HCT116 (cell line): ENCODE measurements at regions not wholly inside any gene's neighbourhood (a gene's known extent, or its start where the extent isn't known, plus 50 kb on each side); places are given as distances from the start of the nearest gene placed in this dataset.

Experiments
- ATAC-seq: fragments of 200-7000 bp; cut with Tn5 transposase; 2 replicates; pipeline ENCODE4 v1.9.1; 2020; ENCODE audit warnings: mild to moderate bottlenecking, moderate library complexity
- BruUV-seq: library from RNA; stranded (reverse); fragments of 400-500 nt; replicated peaks from 2 replicates; lab custom pipeline; 2021; lab: Mats Ljungman, UMichigan
- CTCF ChIA-PET: fragments of 300-600 bp; sonication (Branson Sonifier 250); formaldehyde crosslinking; loops from one replicate; lab custom pipeline; 2021; ENCODE audit warnings: antibody characterized with exemption; lab: Charles Lee
- POLR2A ChIA-PET: fragments of 300-600, 350-600 bp; sonication (Branson Sonifier 250); formaldehyde crosslinking; loops from one replicate; lab custom pipeline; 2021; ENCODE audit warnings: antibody characterized with exemption; lab: Charles Lee
- RAD21 ChIA-PET, 2 experiments: fragments of 300-600 bp; sonication (Branson Sonifier 250); formaldehyde crosslinking; loops; one replicate each; lab custom pipeline; 2023; ENCODE audit warnings: low total read pairs in 2 of 2; ENCODE audit not compliant: uncharacterized antibody in 2 of 2, unreplicated experiment in 2 of 2, low non-redundant PET in 1 of 2; lab: Charles Lee
- DNase-seq: peaks from one replicate; pipeline ENCODE4 v3.0.0-alpha.2; 2010; ENCODE audit warnings: low read depth, low spot score
- H2AFZ ChIP-seq: fragments of 200-600 bp; shearing (Covaris generic), sonication (generic); 2 replicates; pipeline ENCODE4 v1.6.1; 2017; ENCODE audit warnings: low read depth, mixed run types, mixed read lengths, antibody characterized with exemption, low read length; ENCODE audit not compliant: poor library complexity, severe bottlenecking
- H3K27ac ChIP-seq: 2 replicates; pipeline ENCODE4 v1.5.1; 2012; ENCODE audit warnings: low read depth, low read length
- H3K27me3 ChIP-seq: fragments of 200-600 bp; sonication (generic); 2 replicates; pipeline ENCODE4 v1.6.1; 2016; ENCODE audit warnings: mixed run types, low read length, mixed read lengths; ENCODE audit not compliant: insufficient read depth
- H3K36me3 ChIP-seq, 2 experiments: fragments of 200-500 bp in 1 of 2; fragments of 200-600 bp in 1 of 2; sonication (Bioruptor generic) in 1 of 2; sonication (generic) in 1 of 2; 2 replicates each; pipeline versions ENCODE4 v1.5.1 to v1.6.1; 2014 to 2016; ENCODE audit warnings: low read length in 2 of 2, inconsistent platforms in 1 of 2, mixed read lengths in 1 of 2, mixed run types in 1 of 2; ENCODE audit not compliant: insufficient read depth in 2 of 2, control insufficient read depth in 1 of 2
- H3K4me1 ChIP-seq, 2 experiments: fragments of 200-600 bp in 1 of 2; sonication (generic) in 1 of 2; 2 replicates each; pipeline versions ENCODE4 v1.5.1 to v1.6.1; 2012 to 2017; ENCODE audit warnings: low read length in 2 of 2, inconsistent platforms in 1 of 2, mild to moderate bottlenecking in 1 of 2, mixed read lengths in 1 of 2, mixed run types in 1 of 2, moderate library complexity in 1 of 2; ENCODE audit not compliant: insufficient read depth in 2 of 2, control insufficient read depth in 1 of 2
- H3K4me2 ChIP-seq: fragments of 200-600 bp; sonication (generic); 2 replicates; pipeline ENCODE4 v1.6.1; 2017; ENCODE audit warnings: mixed run types, low read length, mixed read lengths
- H3K4me3 ChIP-seq, 2 experiments: fragments of 200-600 bp in 1 of 2; sonication (generic) in 1 of 2; replicated peaks in 1 of 2; 2 replicates each; pipeline ENCODE4 v1.5.1; 2011 to 2016; ENCODE audit warnings: low read length in 2 of 2, control low read depth in 1 of 2, low read depth in 1 of 2, mild to moderate bottlenecking in 1 of 2, mixed read lengths in 1 of 2, mixed run types in 1 of 2
- H3K79me2 ChIP-seq: fragments of 200-600 bp; sonication (generic); 2 replicates; pipeline ENCODE4 v1.6.1; 2017; ENCODE audit warnings: mild to moderate bottlenecking, mixed run types, low read length, moderate library complexity, mixed read lengths; ENCODE audit not compliant: insufficient read depth
- H3K9ac ChIP-seq: fragments of 200-600 bp; sonication (generic); 2 replicates; pipeline ENCODE4 v1.6.1; 2016; ENCODE audit warnings: low read length, mixed read lengths
- H3K9me2 ChIP-seq: fragments of 200-600 bp; sonication (generic), shearing (Covaris generic); 2 replicates; pipeline ENCODE4 v1.6.1; 2017; ENCODE audit warnings: mixed run types, mild to moderate bottlenecking, moderate library complexity; ENCODE audit not compliant: insufficient read depth
- H3K9me3 ChIP-seq, 2 experiments: fragments of 200-500 bp in 1 of 2; fragments of 200-600 bp in 1 of 2; sonication (Bioruptor generic) in 1 of 2; sonication (generic) in 1 of 2; 2 replicates each; pipeline ENCODE4 v1.6.1; 2014 to 2017; ENCODE audit warnings: low read length in 2 of 2, mixed read lengths in 2 of 2, inconsistent platforms in 1 of 2, low read depth in 1 of 2, mild to moderate bottlenecking in 1 of 2, mixed run types in 1 of 2, moderate library complexity in 1 of 2; ENCODE audit not compliant: control insufficient read depth in 1 of 2, insufficient read depth in 1 of 2
- H4K20me1 ChIP-seq: fragments of 200-600 bp; sonication (generic), shearing (Covaris generic); 2 replicates; pipeline ENCODE4 v1.6.1; 2017; ENCODE audit warnings: mixed run types, mild to moderate bottlenecking, moderate library complexity; ENCODE audit not compliant: insufficient read depth
- CEBPB ChIP-seq: IDR thresholded peaks from 2 replicates; pipeline ENCODE4 v1.6.1; 2012; ENCODE audit warnings: low read depth
- CTCF ChIP-seq, 3 experiments: fragments of 200-600 bp in 1 of 3; sonication (generic) in 1 of 3; IDR thresholded peaks in 2 of 3; conservative IDR thresholded peaks in 1 of 3; 2 replicates each; pipeline ENCODE4 v1.5.1; 2012 to 2017; ENCODE audit warnings: low read depth in 2 of 3, low read length in 2 of 3, antibody characterized with exemption in 1 of 3, borderline replicate concordance in 1 of 3, control low read depth in 1 of 3, mild to moderate bottlenecking in 1 of 3, mixed read lengths in 1 of 3, mixed run types in 1 of 3, moderate library complexity in 1 of 3; ENCODE audit not compliant: insufficient read depth in 1 of 3
- EGR1 ChIP-seq: IDR thresholded peaks from 2 replicates; pipeline ENCODE4 v1.6.1; 2012; ENCODE audit warnings: low read depth
- EZH2 ChIP-seq: fragments of 200-600 bp; sonication (generic); IDR thresholded peaks from 2 replicates; pipeline ENCODE4 v1.6.1; 2017; ENCODE audit warnings: antibody characterized with exemption, mixed run types
- EZH2phosphoT487 ChIP-seq: fragments of 200-600 bp; IDR thresholded peaks from 2 replicates; pipeline ENCODE4 v1.6.1; 2018; ENCODE audit warnings: antibody characterized with exemption, borderline replicate concordance
- FOSL1 ChIP-seq: IDR thresholded peaks from 2 replicates; pipeline ENCODE4 v1.6.1; 2012; ENCODE audit warnings: low read depth
- JUND ChIP-seq: IDR thresholded peaks from 2 replicates; pipeline ENCODE4 v1.6.1; 2012
- POLR2AphosphoS5 ChIP-seq: IDR thresholded peaks from 2 replicates; pipeline ENCODE4 v1.6.1; 2011; ENCODE audit warnings: mild to moderate bottlenecking, low read depth, low read length, moderate library complexity
- RAD21 ChIP-seq: IDR thresholded peaks from 2 replicates; pipeline ENCODE4 v1.6.1; 2012; ENCODE audit warnings: low read depth, mild to moderate bottlenecking
- REST ChIP-seq: IDR thresholded peaks from 2 replicates; pipeline ENCODE4 v1.6.1; 2012; ENCODE audit warnings: low read depth
- SIN3A ChIP-seq: IDR thresholded peaks from 2 replicates; pipeline ENCODE4 v1.6.1; 2012; ENCODE audit warnings: low read depth
- SP1 ChIP-seq: IDR thresholded peaks from 2 replicates; pipeline ENCODE4 v1.6.1; 2012; ENCODE audit warnings: low read depth
- SRF ChIP-seq: IDR thresholded peaks from 2 replicates; pipeline ENCODE4 v1.6.1; 2012; ENCODE audit warnings: low read depth
- YY1 ChIP-seq: IDR thresholded peaks from 2 replicates; pipeline ENCODE4 v1.6.1; 2011; ENCODE audit warnings: low read length, low read depth, moderate library complexity, mild to moderate bottlenecking; ENCODE audit not compliant: insufficient replicate concordance; ENCODE audit errors: extremely low read depth
- ZFX ChIP-seq: fragments of 450-650 bp; IDR thresholded peaks from 2 replicates; pipeline ENCODE4 v1.6.1; 2017
- ZNF274 ChIP-seq: fragments of 200-500 bp; sonication (Bioruptor generic); IDR thresholded peaks from 2 replicates; pipeline ENCODE4 v1.6.1; 2014; ENCODE audit warnings: mild to moderate bottlenecking, low read depth, low read length, inconsistent platforms
- intact Hi-C: fragments of 100-400 bp; cut with micrococcal nuclease; formaldehyde crosslinking; loops from 2 replicates; pipeline ENCODE4 v1.10.0; 2022

GRCh38 chr3:34675383-34676120 lies 877.1 kb downstream of the PDCD6IP start (continued):
- no peak for TF ChIP-seq YY1

GRCh38 chr3:34676436-34676835 lies 878.0 kb downstream of the PDCD6IP start:
- ChIA-PET POLR2A (no interaction called here), RAD21 (no interaction called here), CTCF (no interaction called here)
- no peaks in the 10 kb centered on the region for H3K9me2 ChIP-seq
- no peak overlapping the region for H2AFZ ChIP-seq
- no peaks in the 10 kb centered on the region for H3K4me1 ChIP-seq
- ATAC-seq (no peak), DNase-seq (no peak)
- intact Hi-C loops = no loop called here
- no peak overlapping the region for H3K9ac ChIP-seq
- no peaks in the 10 kb centered on the region for H3K79me2 ChIP-seq
- BruUV-seq = no TSS peak
- H3K27me3 ChIP-seq = no peaks in the 10 kb centered on the region
- H3K4me3 ChIP-seq = no peak overlapping the region
- no peak overlapping the region for H3K27ac ChIP-seq
- TF ChIP-seq EZH2 (no peak), ZNF274 (no peak), RAD21 (no peak), REST (no peak), CTCF (IDR thresholded peaks at IDR 0.05 in 2 of 3, conservative IDR thresholded peaks at IDR 0.05 in 1 of 3; ENCODE audit: borderline replicate concordance in 1 of 3, insufficient read depth in 1 of 3, low read depth in 2 of 3, low read length in 2 of 3) (no peak), JUND (no peak), SP1 (no peak), ZFX (no peak), SIN3A (no peak), CEBPB (no peak), POLR2AphosphoS5 (no peak), FOSL1 (no peak), SRF (no peak), EGR1 (no peak), EZH2phosphoT487 (no peak)
- H3K36me3 ChIP-seq = no peaks in the 10 kb centered on the region
- no peaks in the 10 kb centered on the region for H3K9me3 ChIP-seq
- no peaks in the 10 kb centered on the region for H4K20me1 ChIP-seq
- H3K4me2 ChIP-seq = no peak overlapping the region
